ENCODE measurements at regions not wholly inside any gene's neighbourhood (a gene's known extent, or its start where the extent isn't known, plus 50 kb on each side); places are given as distances from the start of the nearest gene placed in this dataset.
A peak's percentile ranks its signal among the peaks of the same experiment; 100 is the strongest.
"Not testable (repeated sequence)": the region's sequence is repeated elsewhere in the genome, so short reads cannot be mapped to it uniquely, and the experiment has no call there.

DNA sequence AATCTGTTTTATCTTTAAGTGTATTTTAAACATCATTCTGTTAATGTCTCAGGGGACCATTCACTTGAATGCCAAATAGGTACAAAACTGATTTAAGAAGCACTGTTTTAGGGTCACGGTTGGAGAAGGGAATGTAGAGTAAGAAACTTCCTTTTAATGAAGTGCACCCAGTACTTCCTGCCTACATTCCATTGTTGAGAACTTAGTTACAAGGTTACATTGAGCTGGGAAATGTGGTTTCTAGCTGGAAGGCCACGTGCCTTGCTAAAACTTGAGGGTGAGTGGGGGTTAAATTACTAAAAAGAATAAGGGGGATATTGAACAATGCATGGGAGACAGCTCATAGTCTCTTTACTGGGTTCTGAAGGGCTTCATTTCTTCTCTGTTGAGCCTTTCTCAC is 78.3 kb upstream of the TBC1D5 start:
- DNase-seq, result peak; percentile 39

GRCh38 chr3:17820275-17820674 is 77.8 kb upstream of the TBC1D5 start:
- DNase-seq, result no peak

- not testable (repeated sequence) for DNase-seq
Observed at GRCh38 chr3:17817973-17818372, 75.5 kb upstream of the TBC1D5 start.

- no peak for DNase-seq
Observed at GRCh38 chr3:17817545-17817944, 75.1 kb upstream of the TBC1D5 start.

DNA sequence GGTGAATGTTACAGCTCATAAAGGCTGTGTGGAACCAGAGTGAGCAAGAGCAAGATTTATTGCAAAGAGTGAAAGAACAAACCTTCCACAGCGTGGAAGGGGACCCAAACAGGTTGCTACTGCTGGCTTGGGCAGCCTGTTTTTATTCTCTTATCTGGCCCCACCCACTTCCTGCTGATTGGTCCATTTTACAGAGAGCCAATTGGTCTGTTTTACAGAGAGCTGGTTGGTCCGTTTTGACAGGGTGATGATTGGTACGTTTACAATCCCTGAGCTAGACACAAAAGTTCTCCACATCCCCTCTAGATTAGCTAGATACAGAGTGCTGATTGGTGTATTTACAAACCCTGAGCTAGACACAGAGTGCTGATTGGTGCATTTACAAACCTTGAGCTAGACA is 74.4 kb upstream of the TBC1D5 start:
- DNase-seq, result not testable (repeated sequence)

DNA sequence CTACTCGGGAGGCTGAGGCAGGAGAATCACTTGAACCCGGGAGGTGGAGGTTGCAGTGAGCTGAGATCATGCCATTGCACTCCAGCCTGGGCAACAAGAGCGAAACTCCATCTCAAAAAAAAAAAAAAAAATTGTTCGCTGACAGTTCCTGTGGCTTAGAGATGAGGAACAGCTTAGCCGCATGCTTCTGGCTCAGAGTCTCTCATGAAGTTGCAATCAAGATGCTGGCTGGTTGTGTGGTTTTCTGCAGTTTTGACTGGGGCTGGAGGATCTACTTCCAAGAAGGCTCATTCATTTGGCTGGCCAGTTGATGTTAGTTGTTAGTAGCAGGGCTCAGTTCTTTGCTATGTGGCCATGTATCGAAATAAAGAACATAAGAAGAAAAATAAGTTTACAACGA is 69.9 kb upstream of the TBC1D5 start:
- DNase-seq, result not testable (repeated sequence)

GRCh38 chr3:17811646-17812045 is 69.2 kb upstream of the TBC1D5 start:
- peak; percentile 58 for DNase-seq

GRCh38 chr3:17810759-17811158 is 68.3 kb upstream of the TBC1D5 start:
- peak; percentile 77 for DNase-seq

DNA sequence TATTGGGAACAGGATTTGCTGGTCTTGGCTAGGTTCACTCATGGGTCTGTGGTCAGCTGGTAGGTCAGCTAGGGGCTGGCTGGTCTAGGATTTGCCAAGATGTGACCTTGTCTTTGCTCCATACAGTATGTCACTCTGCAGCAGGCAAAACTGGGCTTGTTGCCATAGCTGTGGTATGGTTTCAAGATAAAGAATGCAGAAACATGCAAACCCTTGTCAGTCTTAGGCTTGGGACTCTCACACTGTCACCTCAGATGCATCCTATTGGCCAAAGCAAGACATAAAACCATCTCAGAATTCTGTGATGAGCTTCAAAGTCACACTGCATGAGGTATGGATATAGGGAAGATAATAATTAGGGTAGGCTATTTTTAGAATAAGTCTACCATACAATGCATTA is 66.6 kb upstream of the TBC1D5 start:
- DNase-seq, result peak; percentile 67

DNA sequence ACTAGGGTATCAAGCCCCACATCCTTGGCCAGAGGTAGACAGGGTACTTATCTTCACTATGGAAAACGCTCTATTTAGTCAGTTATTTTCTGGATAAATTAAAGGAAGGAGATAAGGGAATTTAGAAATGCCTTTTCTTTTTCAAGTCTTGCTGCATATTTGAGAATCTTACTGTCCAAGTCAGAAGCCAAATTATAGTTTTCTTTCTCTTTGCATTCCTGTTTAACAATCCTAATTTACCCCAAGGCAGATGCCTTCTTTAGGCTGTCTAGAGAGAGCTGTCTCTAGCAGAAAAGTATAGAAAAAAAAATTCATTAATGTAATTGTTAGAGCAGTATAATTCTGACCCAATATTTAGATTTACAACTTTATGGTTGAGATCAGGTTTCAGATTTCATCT is 64.4 kb upstream of the TBC1D5 start:
- no peak for DNase-seq

DNA sequence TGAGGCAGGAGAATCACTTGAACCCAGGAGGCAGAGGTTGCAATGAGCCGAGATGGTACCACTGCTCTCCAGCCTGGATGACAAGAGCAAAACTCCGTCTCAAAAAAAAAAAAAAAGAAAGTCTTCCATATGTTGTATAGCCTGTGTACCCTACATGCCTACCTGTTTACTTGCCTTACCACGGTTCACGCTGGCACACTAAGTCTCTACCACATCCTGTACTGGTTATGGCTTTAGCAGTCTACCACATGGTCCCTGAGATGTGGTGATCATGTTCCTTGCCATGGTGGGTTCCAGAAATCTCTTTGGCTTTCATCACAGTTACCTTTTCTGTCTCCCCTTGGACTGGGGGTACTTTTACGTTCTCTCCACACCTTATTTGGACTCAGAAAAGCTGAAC is 63.8 kb upstream of the TBC1D5 start:
- DNase-seq, result no peak

DNA sequence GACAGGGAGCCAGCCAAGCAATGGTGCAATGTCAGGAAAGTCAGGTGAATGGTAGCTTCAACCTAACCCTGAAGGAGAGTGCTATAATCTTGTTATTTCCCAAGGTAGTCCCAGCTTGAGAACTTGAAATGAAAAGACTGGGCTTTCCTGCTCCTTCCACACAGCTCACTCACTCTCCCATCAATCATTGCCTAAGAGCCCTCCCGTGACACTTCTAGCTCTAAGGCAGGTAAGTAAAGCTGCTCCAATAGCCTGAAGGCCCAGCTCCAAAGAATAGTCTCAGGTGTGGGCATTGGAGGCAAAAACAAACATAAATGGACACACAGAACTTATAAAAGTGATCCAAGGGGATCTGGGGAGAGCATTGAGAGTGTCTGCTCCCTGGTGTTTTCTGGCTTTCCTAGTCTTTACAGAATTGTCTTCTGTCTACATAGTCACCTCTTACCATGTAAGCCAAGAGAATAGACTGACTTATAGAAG is 63.1 kb upstream of the TBC1D5 start:
- no peak for DNase-seq

GRCh38 chr3:17802950-17803349 is 60.5 kb upstream of the TBC1D5 start:
- no peak for DNase-seq

DNA sequence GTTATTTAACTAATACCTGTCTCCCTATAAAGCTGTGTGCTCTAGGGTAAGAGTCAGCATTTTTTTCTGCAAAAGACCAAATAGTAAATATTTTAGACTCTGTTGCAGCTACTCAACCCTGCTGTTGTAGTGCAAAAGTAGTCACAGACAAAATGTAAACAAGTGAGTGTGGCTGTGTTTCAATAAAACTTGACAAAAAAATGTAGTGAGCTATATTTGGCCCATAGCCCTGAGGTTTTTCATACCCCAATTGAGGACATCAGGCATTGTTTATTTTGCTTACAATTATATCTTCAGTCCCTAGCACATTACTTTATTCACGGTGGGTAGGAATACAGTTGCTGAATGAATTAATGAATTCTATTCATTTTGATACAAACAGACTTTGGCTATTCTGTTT is 58.7 kb upstream of the TBC1D5 start:
- DNase-seq, result no peak

GRCh38 chr3:17800232-17800631 is 57.8 kb upstream of the TBC1D5 start:
- DNase-seq, result no peak

DNA sequence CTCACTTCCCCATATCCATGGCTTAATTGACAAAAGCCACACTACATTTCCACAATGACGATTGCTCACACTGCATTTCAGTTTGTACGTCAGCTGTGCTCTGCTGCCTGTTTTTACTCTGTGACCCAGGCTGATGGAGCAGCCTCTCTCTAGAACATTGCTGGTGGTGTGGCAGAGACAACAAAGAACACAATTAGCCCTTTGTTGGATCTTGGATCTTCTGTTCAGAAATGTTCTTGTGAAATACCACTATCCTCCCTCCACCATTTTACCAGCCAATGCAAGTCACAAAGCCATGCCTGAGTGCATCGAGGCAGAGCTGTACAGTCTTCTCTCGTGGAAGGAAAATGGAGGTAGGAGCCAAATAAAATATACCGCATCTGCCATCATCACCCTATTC is 56.9 kb upstream of the TBC1D5 start:
- DNase-seq, result no peak

DNA sequence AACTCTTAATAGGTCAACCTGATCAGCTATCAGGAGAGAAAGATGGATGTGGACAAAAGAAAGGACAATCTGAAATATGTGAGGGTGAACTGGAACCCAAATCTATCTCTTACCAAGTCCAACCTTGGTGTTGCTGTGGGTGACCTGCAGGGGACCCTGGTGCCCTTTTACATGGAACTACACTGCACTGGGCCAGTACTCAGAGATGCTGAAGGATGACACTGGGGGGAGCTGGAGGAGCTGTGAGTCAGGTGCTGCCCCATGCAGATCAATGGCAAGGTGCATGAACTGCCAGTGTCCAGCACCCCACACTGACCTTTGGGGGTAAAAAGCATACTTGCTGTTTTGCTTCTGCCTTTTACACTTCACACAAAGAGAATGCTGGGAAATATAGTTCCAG is 55.6 kb upstream of the TBC1D5 start:
- no peak for DNase-seq

- DNase-seq, result no peak
Observed at GRCh38 chr3:17795711-17796110, 53.3 kb upstream of the TBC1D5 start.

DNA sequence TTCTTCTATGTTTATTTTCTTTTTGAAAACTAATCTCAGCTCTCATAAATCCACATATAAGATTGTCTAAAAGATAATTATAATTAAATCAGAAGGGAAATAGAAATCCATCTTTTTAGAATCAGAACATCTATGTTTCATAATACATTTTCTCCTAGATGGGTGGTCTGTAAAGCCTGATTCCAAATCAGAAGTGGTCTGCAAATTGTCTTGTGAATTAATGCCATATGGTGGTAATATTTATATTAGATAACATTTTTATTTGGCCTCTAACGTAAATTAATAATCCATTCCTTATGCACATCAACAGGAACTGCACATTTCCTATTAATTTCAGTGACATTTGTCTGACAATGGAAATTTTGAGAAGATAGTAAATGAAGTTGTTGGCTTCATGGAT is 52.8 kb upstream of the TBC1D5 start:
- DNase-seq, result no peak

DNA sequence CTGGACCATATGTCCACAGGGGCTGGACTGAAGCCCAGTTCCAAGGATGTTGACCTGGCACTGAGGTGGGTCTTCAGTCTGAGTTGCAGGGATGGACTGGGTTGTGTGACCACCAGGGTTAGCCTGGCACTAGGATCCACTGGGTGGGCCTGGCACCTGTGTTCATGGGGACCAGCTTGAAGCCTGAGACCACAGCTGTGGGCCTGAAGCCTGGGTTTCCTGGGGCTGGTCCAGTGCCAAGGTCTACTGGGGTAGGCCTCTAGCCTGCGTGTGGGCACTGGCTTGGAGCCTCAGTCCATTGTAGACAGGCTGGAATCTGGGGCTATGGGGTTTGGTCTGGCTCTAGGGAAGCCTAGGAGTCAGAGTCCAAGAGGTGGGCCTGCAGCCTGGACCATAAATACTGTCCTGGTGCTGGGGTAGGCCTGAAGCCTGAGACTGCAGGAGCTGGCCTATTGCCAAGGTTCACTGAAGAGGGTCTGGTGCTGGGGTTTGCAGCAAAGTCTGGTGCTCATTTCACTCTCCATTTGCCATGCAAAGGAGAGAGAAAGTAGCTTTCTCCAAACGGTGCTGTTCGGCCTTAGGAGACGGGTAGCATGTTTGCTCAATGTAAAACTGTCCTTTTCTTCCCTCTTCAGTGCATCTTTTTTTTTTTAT is 51.2 kb upstream of the TBC1D5 start:
- DNase-seq, result no peak
